AG09319 (cell line): ENCODE measurements at regions not wholly inside any gene's neighbourhood (a gene's known extent, or its start where the extent isn't known, plus 50 kb on each side); places are given as distances from the start of the nearest gene placed in this dataset.

Source experiments
- DNase-seq: peaks from one replicate; pipeline ENCODE4 v3.0.0-alpha.2; 2010; ENCODE audit warnings: low read depth; ENCODE audit errors: extremely low read depth
- TF ChIP-seq, protein P1 (sequence below): IDR thresholded peaks from 2 replicates; pipeline ENCODE4 v1.5.1; 2011; ENCODE audit warnings: low read depth, mild to moderate bottlenecking, inconsistent platforms, low read length, moderate library complexity

- TF ChIP-seq, protein P1, sequence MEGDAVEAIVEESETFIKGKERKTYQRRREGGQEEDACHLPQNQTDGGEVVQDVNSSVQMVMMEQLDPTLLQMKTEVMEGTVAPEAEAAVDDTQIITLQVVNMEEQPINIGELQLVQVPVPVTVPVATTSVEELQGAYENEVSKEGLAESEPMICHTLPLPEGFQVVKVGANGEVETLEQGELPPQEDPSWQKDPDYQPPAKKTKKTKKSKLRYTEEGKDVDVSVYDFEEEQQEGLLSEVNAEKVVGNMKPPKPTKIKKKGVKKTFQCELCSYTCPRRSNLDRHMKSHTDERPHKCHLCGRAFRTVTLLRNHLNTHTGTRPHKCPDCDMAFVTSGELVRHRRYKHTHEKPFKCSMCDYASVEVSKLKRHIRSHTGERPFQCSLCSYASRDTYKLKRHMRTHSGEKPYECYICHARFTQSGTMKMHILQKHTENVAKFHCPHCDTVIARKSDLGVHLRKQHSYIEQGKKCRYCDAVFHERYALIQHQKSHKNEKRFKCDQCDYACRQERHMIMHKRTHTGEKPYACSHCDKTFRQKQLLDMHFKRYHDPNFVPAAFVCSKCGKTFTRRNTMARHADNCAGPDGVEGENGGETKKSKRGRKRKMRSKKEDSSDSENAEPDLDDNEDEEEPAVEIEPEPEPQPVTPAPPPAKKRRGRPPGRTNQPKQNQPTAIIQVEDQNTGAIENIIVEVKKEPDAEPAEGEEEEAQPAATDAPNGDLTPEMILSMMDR: no peak
- no peak for DNase-seq
Measured at GRCh38 chr2:121004359-121004758, 268.7 kb downstream of the GLI2 start.

- no peak for DNase-seq
- TF ChIP-seq, protein P1: no peak
Measured at GRCh38 chr2:121004950-121005349, 269.3 kb downstream of the GLI2 start.

DNA sequence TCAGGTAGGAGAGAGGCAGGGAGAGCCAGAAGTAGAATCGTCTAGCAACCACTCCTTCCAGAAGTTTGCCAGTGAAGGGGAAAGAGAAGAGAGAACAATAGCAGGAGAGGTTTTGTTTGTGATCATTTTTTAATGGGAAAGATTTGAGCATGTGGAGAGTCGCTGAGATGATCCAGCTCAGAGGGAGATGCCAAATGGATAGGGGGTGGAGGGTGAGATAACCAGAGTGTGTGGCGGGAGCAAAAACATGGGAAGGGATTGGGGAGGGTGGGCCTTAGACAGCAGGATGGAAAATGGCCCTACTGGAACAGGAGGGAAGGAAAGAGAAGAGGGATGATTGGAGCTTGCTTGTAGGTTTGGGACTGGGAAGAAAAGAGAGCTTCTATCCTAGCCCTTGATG lies 269.8 kb downstream of the GLI2 start:
- DNase-seq: no peak

DNA sequence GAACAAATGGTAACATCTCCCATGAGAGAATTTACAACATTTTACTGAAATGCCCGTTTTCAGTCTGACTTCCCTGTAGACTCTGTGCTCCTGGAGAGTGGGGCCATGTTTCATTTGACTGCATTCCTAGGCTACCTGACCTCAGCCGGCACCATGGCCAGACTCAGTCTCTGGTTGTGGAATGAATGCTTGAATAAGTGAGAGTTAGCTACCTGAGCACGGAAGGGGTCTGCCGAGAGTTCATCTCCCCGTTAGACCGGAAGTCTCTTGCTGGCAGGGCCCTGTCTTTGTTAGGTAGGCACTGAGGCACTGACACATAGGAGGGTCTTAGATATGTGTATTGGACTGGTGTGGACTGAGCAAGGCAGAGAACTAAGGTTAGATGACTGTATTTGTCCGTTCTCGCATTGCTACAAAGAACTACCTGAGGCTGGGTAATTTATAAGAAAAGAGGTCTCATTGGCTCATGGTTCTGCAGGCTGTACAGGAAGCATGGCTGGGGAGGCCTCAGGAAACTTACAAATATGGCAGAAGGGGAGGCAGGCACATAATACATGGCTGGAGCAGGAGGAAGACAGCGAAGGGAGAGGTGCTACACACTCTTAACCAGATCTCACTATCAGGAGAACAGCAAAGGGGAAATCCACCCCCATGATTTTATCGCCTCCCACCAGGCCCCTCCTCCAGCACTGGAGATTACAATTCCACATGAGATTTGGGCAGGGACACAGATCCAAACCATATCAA lies 271.2 kb downstream of the GLI2 start:
- TF ChIP-seq, protein P1: no peak

More for the DNA sequence above, 269.8 kb downstream of the GLI2 start:
- TF ChIP-seq, protein P1: no peak

GRCh38 chr2:121007490-121007853 lies 271.8 kb downstream of the GLI2 start:
- TF ChIP-seq, protein P1: no peak
- DNase-seq: no peak

More for the DNA sequence above, 271.2 kb downstream of the GLI2 start:
- no peak for DNase-seq

DNA sequence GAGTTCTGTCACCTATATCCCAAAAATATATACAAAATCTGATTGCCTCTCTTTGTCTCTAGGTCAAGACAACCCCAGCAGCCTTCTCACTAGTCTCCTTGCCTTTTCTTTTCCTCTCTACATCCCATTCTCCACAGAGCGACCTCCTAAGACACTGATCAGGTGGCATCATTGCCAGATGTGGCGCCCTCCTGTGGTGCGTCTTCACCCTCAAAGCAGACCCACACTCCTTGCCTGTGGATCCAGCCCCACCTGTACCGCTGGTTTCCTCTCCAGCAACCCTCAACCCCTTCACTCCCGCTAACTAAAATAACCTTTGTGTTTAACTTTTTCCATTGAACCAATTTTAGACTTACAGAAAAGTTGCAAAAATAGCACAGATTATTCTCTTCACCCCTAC lies 273.3 kb downstream of the GLI2 start:
- no peak for DNase-seq
- TF ChIP-seq, protein P1: peak; percentile 35

DNA sequence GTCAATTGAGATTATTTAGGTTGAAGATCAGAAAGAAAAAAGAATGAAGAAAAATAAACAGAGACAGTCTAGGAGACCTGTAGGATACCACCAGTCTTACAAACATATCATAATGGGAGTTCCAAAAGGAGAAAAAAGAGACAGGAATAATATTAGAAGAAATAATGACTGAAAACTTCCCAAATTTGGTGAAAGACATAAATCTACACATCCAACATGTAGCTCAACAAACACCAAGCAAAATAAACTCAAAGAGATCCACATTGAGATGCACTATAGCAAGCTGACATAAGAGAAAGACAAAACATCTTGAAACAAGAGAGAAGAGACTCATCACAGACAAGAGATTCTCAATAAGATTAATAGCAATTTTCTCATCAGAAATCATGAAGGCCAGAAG lies 274.0 kb downstream of the TFCP2L1 start:
- DNase-seq: no peak
- TF ChIP-seq, protein P1: no peak
